ENCODE measurements at regions not wholly inside any gene's neighbourhood (a gene's known extent, or its start where the extent isn't known, plus 50 kb on each side); places are given as distances from the start of the nearest gene placed in this dataset.

DNA sequence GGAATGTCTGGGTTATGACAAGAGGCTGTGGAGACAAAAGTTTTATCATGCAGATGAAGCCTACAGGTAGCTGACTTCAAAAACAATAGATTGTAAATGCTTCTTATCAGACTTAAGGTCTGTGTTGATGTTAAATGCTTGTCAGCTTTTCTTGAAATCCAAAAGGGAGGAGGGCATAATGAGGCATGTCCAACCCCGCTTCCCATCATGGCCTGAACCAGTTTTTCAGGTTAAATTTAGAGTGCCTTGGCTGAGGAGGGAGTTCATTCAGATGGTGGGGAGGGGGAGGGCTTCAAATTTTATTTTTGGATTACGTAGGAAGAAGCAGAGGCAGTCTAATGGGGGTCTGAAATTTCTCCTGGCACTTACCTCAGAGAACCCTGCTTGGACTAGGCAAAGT, 207.7 kb upstream of the HDX start:
- TF ChIP-seq, protein P1, sequence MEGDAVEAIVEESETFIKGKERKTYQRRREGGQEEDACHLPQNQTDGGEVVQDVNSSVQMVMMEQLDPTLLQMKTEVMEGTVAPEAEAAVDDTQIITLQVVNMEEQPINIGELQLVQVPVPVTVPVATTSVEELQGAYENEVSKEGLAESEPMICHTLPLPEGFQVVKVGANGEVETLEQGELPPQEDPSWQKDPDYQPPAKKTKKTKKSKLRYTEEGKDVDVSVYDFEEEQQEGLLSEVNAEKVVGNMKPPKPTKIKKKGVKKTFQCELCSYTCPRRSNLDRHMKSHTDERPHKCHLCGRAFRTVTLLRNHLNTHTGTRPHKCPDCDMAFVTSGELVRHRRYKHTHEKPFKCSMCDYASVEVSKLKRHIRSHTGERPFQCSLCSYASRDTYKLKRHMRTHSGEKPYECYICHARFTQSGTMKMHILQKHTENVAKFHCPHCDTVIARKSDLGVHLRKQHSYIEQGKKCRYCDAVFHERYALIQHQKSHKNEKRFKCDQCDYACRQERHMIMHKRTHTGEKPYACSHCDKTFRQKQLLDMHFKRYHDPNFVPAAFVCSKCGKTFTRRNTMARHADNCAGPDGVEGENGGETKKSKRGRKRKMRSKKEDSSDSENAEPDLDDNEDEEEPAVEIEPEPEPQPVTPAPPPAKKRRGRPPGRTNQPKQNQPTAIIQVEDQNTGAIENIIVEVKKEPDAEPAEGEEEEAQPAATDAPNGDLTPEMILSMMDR (IDR thresholded peaks at IDR 0.05), result no peak
- no peak for TF ChIP-seq POLR2A (IDR thresholded peaks at IDR 0.05)
